ENCODE measurements at regions not wholly inside any gene's neighbourhood (a gene's known extent, or its start where the extent isn't known, plus 50 kb on each side); places are given as distances from the start of the nearest gene placed in this dataset.

GRCh38 chr4:64771149-64771548 lies 361.9 kb upstream of the TECRL start:
- no peak overlapping the region for H4K91ac ChIP-seq (ENCODE audit: insufficient read depth, low read depth, low read length)
- in situ Hi-C loops (cut with MboI; ENCODE audit: low sequenced_read_pairs) (no loop called here), intact Hi-C loops (cut with micrococcal nuclease) (no loop called here), dilution Hi-C loops (cut with HindIII; ENCODE audit: low sequenced_read_pairs, unreplicated experiment) (no loop called here)
- ATAC-seq (ENCODE audit: low read depth), result no peak
- H2BK15ac ChIP-seq (ENCODE audit: low read depth, low read length), result no peak overlapping the region
- H4K5ac ChIP-seq (ENCODE audit: low read depth, low read length), result no peak overlapping the region
- H3K4me1 ChIP-seq (ENCODE audit: control insufficient read depth, insufficient read depth, low read length), result no peaks in the 10 kb centered on the region
- no peak overlapping the region for H2AK9ac ChIP-seq (replicated peaks; ENCODE audit: low read depth, low read length, poor library complexity)
- 0 out of 2 replicates have a peak, but pooled peaks cover 1% of the 10 kb centered on the region for H3K9me3 ChIP-seq (ENCODE audit: control insufficient read depth, insufficient read depth, low read length)
- no peak overlapping the region for H3K9ac ChIP-seq (ENCODE audit: low read depth, low read length)
- H2BK20ac ChIP-seq (ENCODE audit: low read depth, low read length), result no peak overlapping the region
- H3K23ac ChIP-seq (ENCODE audit: low read depth, low read length), result no peak overlapping the region
- no peak overlapping the region for H3K14ac ChIP-seq (replicated peaks; ENCODE audit: low read depth, low read length)
- no peak overlapping the region for H3K4me2 ChIP-seq (ENCODE audit: low read depth, low read length)
- no peak overlapping the region for H4K8ac ChIP-seq (ENCODE audit: low read depth in 2 of 2, low read length in 2 of 2)
- no peak overlapping the region for H3K27ac ChIP-seq (ENCODE audit: insufficient read depth, low read length)
- no peak overlapping the region for H2AK5ac ChIP-seq (ENCODE audit: low read depth, low read length)
- POLR2A ChIA-PET (ENCODE audit: unreplicated experiment), result no interaction called here
- WGBS, 2 experiments (ENCODE audit: extremely low coverage in 2 of 2, insufficient read length in 1 of 2), result no CpG with 5 or more reads among the region's 2 CpGs
- no peak overlapping the region for H3K4ac ChIP-seq (ENCODE audit: low read depth, low read length)
- no peak for TF ChIP-seq RFX5 (IDR thresholded peaks at IDR 0.05; ENCODE audit: low read depth, low read length)
- TF ChIP-seq CTCF (conservative IDR thresholded peaks at IDR 0.05; ENCODE audit: low read depth, low read length), result no peak
- TF ChIP-seq ELK1 (IDR thresholded peaks at IDR 0.05; ENCODE audit: borderline replicate concordance, low read depth, low read length), result no peak
- TF ChIP-seq CHD1 (IDR thresholded peaks at IDR 0.05; ENCODE audit: low read depth, low read length), result no peak
- no peak for TF ChIP-seq RCOR1 (IDR thresholded peaks at IDR 0.05; ENCODE audit: insufficient replicate concordance, low read length)
- no peak for TF ChIP-seq BHLHE40 (IDR thresholded peaks at IDR 0.05; ENCODE audit: low read depth, low read length)
- TF ChIP-seq SMC3 (IDR thresholded peaks at IDR 0.05; ENCODE audit: low read depth, low read length), result no peak
- TF ChIP-seq MAZ (IDR thresholded peaks at IDR 0.05; ENCODE audit: borderline replicate concordance, low read depth, low read length), result no peak
- TF ChIP-seq RAD21 (IDR thresholded peaks at IDR 0.05; ENCODE audit: low read length), result no peak
- TF ChIP-seq NFE2L2 (IDR thresholded peaks at IDR 0.05; ENCODE audit: low read depth, low read length), result peak; percentile 69
- TF ChIP-seq POLR2A (IDR thresholded peaks at IDR 0.05; ENCODE audit: low read depth, low read length), result no peak
- no peak for TF ChIP-seq USF2 (IDR thresholded peaks at IDR 0.05; ENCODE audit: low read depth, low read length)
- TF ChIP-seq FOS (IDR thresholded peaks at IDR 0.05; ENCODE audit: low read depth, low read length), result no peak
- TF ChIP-seq MAFK (IDR thresholded peaks at IDR 0.05; ENCODE audit: low read depth, low read length), result peak; percentile 15; the same call in 1 of the 2 replicates
- no peak for TF ChIP-seq MXI1 (IDR thresholded peaks at IDR 0.05; ENCODE audit: borderline replicate concordance, low read depth, low read length)
- no peak for TF ChIP-seq CEBPB (IDR thresholded peaks at IDR 0.05; ENCODE audit: low read depth, low read length)
- H3K18ac ChIP-seq (ENCODE audit: low read depth, low read length), result no peak overlapping the region
- CTCF ChIA-PET, result no interaction called here
- H3K27me3 ChIP-seq (ENCODE audit: control insufficient read depth, insufficient read depth, low read length), result no peaks in the 10 kb centered on the region
- no peak overlapping the region for H2AFZ ChIP-seq (replicated peaks; ENCODE audit: low read length, poor library complexity)
- no peaks in the 10 kb centered on the region for H3K9me1 ChIP-seq (ENCODE audit: insufficient read depth, low read length)
- no peaks in the 10 kb centered on the region for H3K79me1 ChIP-seq (ENCODE audit: low read depth in 1 of 2, low read length in 2 of 2)
- H3K4me3 ChIP-seq (ENCODE audit: insufficient read depth, low read depth, low read length), result no peak overlapping the region
- H3K36me3 ChIP-seq (ENCODE audit: control insufficient read depth, insufficient read depth, low read length), result no peaks in the 10 kb centered on the region
- H2BK120ac ChIP-seq (ENCODE audit: low read depth, low read length), result no peak overlapping the region
- no TSS peak for BruUV-seq (replicated peaks)
- H3K56ac ChIP-seq (ENCODE audit: extremely low read depth, insufficient read depth, low read length), result no peak overlapping the region
- H2BK5ac ChIP-seq (ENCODE audit: low read depth, low read length, poor library complexity, severe bottlenecking), result no peak overlapping the region
- no peak for DNase-seq
- no peaks in the 10 kb centered on the region for H4K20me1 ChIP-seq (ENCODE audit: insufficient read depth, low read length)

All from IMR-90 (cell line).